Hepatocyte (in vitro differentiated cells): ENCODE measurements at regions not wholly inside any gene's neighbourhood (a gene's known extent, or its start where the extent isn't known, plus 50 kb on each side); places are given as distances from the start of the nearest gene placed in this dataset.

Experiments
- DNase-seq: peaks from one replicate; pipeline ENCODE4 v3.0.0-alpha.2; 2016; ENCODE audit warnings: low spot score
- H2AFZ ChIP-seq: fragments of 200-600 bp; sonication (generic); 2 replicates; pipeline ENCODE4 v1.6.0; 2016; ENCODE audit warnings: antibody characterized with exemption, mild to moderate bottlenecking
- H3K27ac ChIP-seq: fragments of 200-600 bp; sonication (generic); 2 replicates; pipeline ENCODE4 v1.5.1; 2016; ENCODE audit warnings: mild to moderate bottlenecking
- H3K27me3 ChIP-seq: fragments of 200-600 bp; sonication (generic); 2 replicates; pipeline ENCODE4 v1.6.1; 2016
- H3K36me3 ChIP-seq: fragments of 200-600 bp; sonication (generic); replicated peaks from 2 replicates; pipeline ENCODE4 v1.5.1; 2016; ENCODE audit warnings: low read depth; ENCODE audit not compliant: insufficient read depth
- H3K4me1 ChIP-seq: fragments of 200-600 bp; sonication (generic); 2 replicates; pipeline ENCODE4 v1.5.1; 2016; ENCODE audit warnings: mild to moderate bottlenecking, moderate library complexity; ENCODE audit not compliant: insufficient read depth
- H3K4me2 ChIP-seq: fragments of 200-600 bp; sonication (generic); 2 replicates; pipeline ENCODE4 v1.6.0; 2016
- H3K4me3 ChIP-seq: fragments of 200-600 bp; sonication (generic); 2 replicates; pipeline ENCODE4 v1.5.1; 2016; ENCODE audit warnings: mild to moderate bottlenecking
- H3K79me2 ChIP-seq: fragments of 200-600 bp; sonication (generic); 2 replicates; pipeline ENCODE4 v1.6.0; 2017; ENCODE audit warnings: mild to moderate bottlenecking
- H3K9me2 ChIP-seq: fragments of 200-600 bp; sonication (generic); replicated peaks from 2 replicates; pipeline ENCODE4 v1.6.0; 2017; ENCODE audit warnings: mild to moderate bottlenecking; ENCODE audit not compliant: insufficient read depth
- H3K9me3 ChIP-seq: fragments of 200-600 bp; sonication (generic); 2 replicates; pipeline ENCODE4 v1.5.1; 2016; ENCODE audit warnings: low read depth, mild to moderate bottlenecking
- H4K20me1 ChIP-seq: fragments of 200-600 bp; sonication (generic); 2 replicates; pipeline ENCODE4 v1.6.0; 2016; ENCODE audit warnings: mild to moderate bottlenecking; ENCODE audit not compliant: insufficient read depth, poor library complexity, severe bottlenecking
- CTCF ChIP-seq: fragments of 200-600 bp; sonication (generic); IDR thresholded peaks from 2 replicates; pipeline ENCODE4 v1.5.1; 2016; ENCODE audit warnings: antibody characterized with exemption, mild to moderate bottlenecking; ENCODE audit not compliant: poor library complexity
- EZH2 ChIP-seq: fragments of 200-600 bp; sonication (generic); IDR thresholded peaks from 2 replicates; pipeline ENCODE4 v1.6.1; 2016; ENCODE audit warnings: antibody characterized with exemption, mild to moderate bottlenecking, borderline replicate concordance
- EZH2phosphoT487 ChIP-seq: fragments of 200-600 bp; sonication (generic); IDR thresholded peaks from one replicate; pipeline ENCODE4 v1.6.1; 2018; ENCODE audit warnings: antibody characterized with exemption, mild to moderate bottlenecking, low read depth, moderate library complexity; ENCODE audit not compliant: unreplicated experiment, severe bottlenecking
- WGBS: methylation state at CpG from one replicate; pipeline ENCODE4 v1.1.6; 2016; ENCODE audit warnings: low lambda C conversion rate; ENCODE audit errors: missing lambda C conversion rate; 5-methylcytosine and 5-hydroxymethylcytosine counted together

GRCh38 chr5:124665625-124666024 is 80.8 kb downstream of the ZNF608 start:
- H3K27ac ChIP-seq: no peak overlapping the region
- H3K9me2 ChIP-seq: no peaks in the 10 kb centered on the region
- TF ChIP-seq CTCF (no peak), EZH2 (no peak), EZH2phosphoT487 (no peak)
- no peak for DNase-seq
- no peaks in the 10 kb centered on the region for H3K27me3 ChIP-seq
- H3K4me3 ChIP-seq: no peak overlapping the region
- H2AFZ ChIP-seq: no peak overlapping the region
- no peaks in the 10 kb centered on the region for H3K9me3 ChIP-seq
- H4K20me1 ChIP-seq: peaks cover 7% of the 10 kb centered on the region
- H3K79me2 ChIP-seq: peaks cover 74% of the 10 kb centered on the region
- H3K4me1 ChIP-seq: peaks cover 56% of the 10 kb centered on the region
- H3K4me2 ChIP-seq: no peak overlapping the region
- H3K36me3 ChIP-seq: no peaks in the 10 kb centered on the region

- Histone ChIP-seq H3K36me3 (no peaks in the 10 kb centered on the region), H3K79me2 (peaks cover 75% of the 10 kb centered on the region)
These were observed 81.4 kb downstream of the ZNF608 start for GRCh38 chr5:124665035-124665434.

GRCh38 chr5:124664287-124664686 is 82.2 kb downstream of the ZNF608 start:
- Histone ChIP-seq H4K20me1 (peaks cover 7% of the 10 kb centered on the region), H3K9me3 (no peaks in the 10 kb centered on the region), H3K4me3 (no peak overlapping the region), H2AFZ (no peak overlapping the region), H3K27me3 (no peaks in the 10 kb centered on the region), H3K4me1 (peaks cover 57% of the 10 kb centered on the region), H3K4me2 (no peak overlapping the region), H3K9me2 (no peaks in the 10 kb centered on the region), H3K27ac (no peak overlapping the region), H3K79me2 (peaks cover 73% of the 10 kb centered on the region), H3K36me3 (no peaks in the 10 kb centered on the region)
- DNase-seq: no peak
- TF ChIP-seq CTCF (no peak), EZH2phosphoT487 (no peak), EZH2 (no peak)
- 48% methylated on average over 1 of the region's 1 CpG for WGBS

More at GRCh38 chr5:124665035-124665434, 81.4 kb downstream of the ZNF608 start:
- Histone ChIP-seq H3K27ac (no peak overlapping the region), H3K9me2 (no peaks in the 10 kb centered on the region), H3K9me3 (no peaks in the 10 kb centered on the region), H3K4me1 (peaks cover 56% of the 10 kb centered on the region), H3K27me3 (no peaks in the 10 kb centered on the region), H3K4me3 (no peak overlapping the region), H3K4me2 (no peak overlapping the region), H4K20me1 (peaks cover 7% of the 10 kb centered on the region), H2AFZ (no peak overlapping the region)
- TF ChIP-seq EZH2phosphoT487 (no peak), CTCF (no peak), EZH2 (no peak)
- 62% methylated on average over 2 of the region's 2 CpGs for WGBS
- no peak for DNase-seq

- H3K27ac ChIP-seq: peak overlapping the region; percentile 83
- peaks cover 7% of the 10 kb centered on the region for H4K20me1 ChIP-seq
- no peaks in the 10 kb centered on the region for H3K36me3 ChIP-seq
- no peaks in the 10 kb centered on the region for H3K9me2 ChIP-seq
- no peak overlapping the region for H2AFZ ChIP-seq
- peaks cover 63% of the 10 kb centered on the region for H3K4me1 ChIP-seq
- peaks cover 73% of the 10 kb centered on the region for H3K79me2 ChIP-seq
- WGBS: 37% methylated on average over 5 of the region's 5 CpGs
- no peak overlapping the region for H3K4me3 ChIP-seq
- H3K4me2 ChIP-seq: peak overlapping the region; percentile 49
- TF ChIP-seq EZH2phosphoT487 (no peak), EZH2 (no peak), CTCF (no peak)
- DNase-seq: no peak
- no peaks in the 10 kb centered on the region for H3K9me3 ChIP-seq
- no peaks in the 10 kb centered on the region for H3K27me3 ChIP-seq
These were observed 83.3 kb downstream of the ZNF608 start for GRCh38 chr5:124663101-124663506.
